ENCODE measurements at regions not wholly inside any gene's neighbourhood (a gene's known extent, or its start where the extent isn't known, plus 50 kb on each side); places are given as distances from the start of the nearest gene placed in this dataset.

- no peak for TF ChIP-seq ZNF24 (IDR thresholded peaks at IDR 0.05)
- TF ChIP-seq CTCF (IDR thresholded peaks at IDR 0.05 in 2 of 3, conservative IDR thresholded peaks at IDR 0.05 in 1 of 3; ENCODE audit: control insufficient read depth in 2 of 3, extremely low read depth in 1 of 3, insufficient read depth in 1 of 3, low read depth in 3 of 3, low read length in 3 of 3): no peak
- TF ChIP-seq CEBPB (IDR thresholded peaks at IDR 0.05; ENCODE audit: borderline replicate concordance in 1 of 2, low read depth in 2 of 2, low read length in 2 of 2): no peak
- TF ChIP-seq POU2F2 (IDR thresholded peaks at IDR 0.05; ENCODE audit: borderline replicate concordance, low read depth, low read length): no peak
- TF ChIP-seq FOXM1 (IDR thresholded peaks at IDR 0.05; ENCODE audit: low read depth, low read length): no peak
- TF ChIP-seq TAF1 (IDR thresholded peaks at IDR 0.05; ENCODE audit: borderline replicate concordance, low read depth, low read length): no peak
- TF ChIP-seq RAD51 (IDR thresholded peaks at IDR 0.05): no peak
- no peak for TF ChIP-seq SKIL (IDR thresholded peaks at IDR 0.05; ENCODE audit: low read depth, poor library complexity, severe bottlenecking)
- TF ChIP-seq TBL1XR1 (IDR thresholded peaks at IDR 0.05; ENCODE audit: low read depth, low read length): no peak
Observed at GRCh38 chr2:120491111-120491625, 145.2 kb downstream of the INHBB start.

All from GM12878 (cell line).